Transverse colon (tissue), 3 donors: ENCODE measurements at regions not wholly inside any gene's neighbourhood (a gene's known extent, or its start where the extent isn't known, plus 50 kb on each side); places are given as distances from the start of the nearest gene placed in this dataset.

Experiments used
- CTCF ChIP-seq, 5 experiments: fragments of 200-600 bp in 3 of 5; fragments of 450-650 bp in 2 of 5; sonication (generic) in 3 of 5; IDR thresholded peaks; 1 replicate in 2 of 5; 2 replicates in 3 of 5; pipeline ENCODE4 v1.5.1; 2016 to 2017; ENCODE audit warnings: antibody characterized with exemption in 5 of 5, inconsistent platforms in 3 of 5, mild to moderate bottlenecking in 2 of 5, moderate library complexity in 1 of 5
- POLR2A ChIP-seq: fragments of 450-650 bp; IDR thresholded peaks from one replicate; pipeline ENCODE4 v1.6.1; 2016; ENCODE audit warnings: antibody characterized with exemption, mild to moderate bottlenecking, moderate library complexity

DNA sequence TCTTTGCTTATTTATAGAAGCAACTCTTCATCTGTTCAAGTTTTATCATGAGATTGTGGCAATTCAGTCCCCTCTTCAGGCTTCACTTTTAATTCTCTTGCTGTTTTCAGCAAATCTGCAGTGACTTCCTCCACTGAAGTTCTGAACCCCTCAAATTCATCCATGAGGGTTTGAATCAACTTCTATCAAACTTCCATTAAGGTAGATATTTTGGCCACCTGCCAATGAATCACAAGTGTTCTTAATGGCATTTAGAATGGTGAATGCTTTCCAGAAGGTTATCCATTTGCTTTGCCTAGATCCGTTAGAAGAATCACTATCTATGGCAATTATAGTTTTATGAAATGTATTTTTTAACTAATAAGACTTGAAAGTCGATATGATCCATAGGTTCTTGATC, 946.7 kb upstream of the B3GALT2 start:
- TF ChIP-seq CTCF (IDR thresholded peaks at IDR 0.05) (no peak), POLR2A (no peak)
